Mammary epithelial cell (primary cell): ENCODE measurements at regions not wholly inside any gene's neighbourhood (a gene's known extent, or its start where the extent isn't known, plus 50 kb on each side); places are given as distances from the start of the nearest gene placed in this dataset.

Experiments used
- CTCF ChIP-seq, 2 donors: IDR thresholded peaks in 1 of 2; conservative IDR thresholded peaks in 1 of 2; 2 replicates each; pipeline ENCODE4 v1.5.1; 2011 to 2012; ENCODE audit warnings: inconsistent platforms in 2 of 2, low read length in 2 of 2, mild to moderate bottlenecking in 2 of 2, control low read depth in 1 of 2, low read depth in 1 of 2; ENCODE audit not compliant: insufficient read depth in 1 of 2; ENCODE audit errors: extremely low read depth in 1 of 2
- EZH2 ChIP-seq: IDR thresholded peaks from 2 replicates; pipeline ENCODE4 v1.6.1; 2012; ENCODE audit warnings: low read length, inconsistent platforms, borderline replicate concordance

GRCh38 chr3:168870892-168871291, 775.2 kb upstream of the GOLIM4 start:
- no peak for TF ChIP-seq CTCF (conservative IDR thresholded peaks at IDR 0.05 in 1 of 2, IDR thresholded peaks at IDR 0.05 in 1 of 2; ENCODE audit: extremely low read depth in 1 of 2, insufficient read depth in 1 of 2, low read depth in 1 of 2, low read length in 2 of 2)
- no peak for TF ChIP-seq EZH2
